Body of pancreas (tissue), 4 donors: ENCODE measurements at regions not wholly inside any gene's neighbourhood (a gene's known extent, or its start where the extent isn't known, plus 50 kb on each side); places are given as distances from the start of the nearest gene placed in this dataset.

Source experiments
- ATAC-seq: fragments of 150-250 bp; one replicate; pipeline ENCODE4 v1.9.1; 2016
- DNase-seq, 4 donors: peaks; one replicate each; pipeline ENCODE4 v3.0.0-alpha.2; 2019
- H3K27ac ChIP-seq, 4 donors: fragments of 200-600 bp; sonication (generic); 1 replicate in 3 of 4; 2 replicates in 1 of 4; pipeline versions ENCODE4 v1.5.1 to v1.6.1; 2016 to 2019; ENCODE audit warnings: mild to moderate bottlenecking in 1 of 4, mixed read lengths in 1 of 4, moderate library complexity in 1 of 4
- H3K27me3 ChIP-seq, 2 donors: fragments of 200-600 bp; sonication (generic); one replicate each; pipeline ENCODE4 v1.6.0; 2016; ENCODE audit warnings: mild to moderate bottlenecking in 1 of 2
- H3K36me3 ChIP-seq, 2 donors: fragments of 200-600 bp; sonication (generic); replicated peaks in 1 of 2; 2 replicates each; pipeline ENCODE4 v1.5.1; 2016; ENCODE audit warnings: low read depth in 2 of 2; ENCODE audit not compliant: insufficient read depth in 1 of 2
- H3K4me1 ChIP-seq: fragments of 200-600 bp; sonication (generic); one replicate; pipeline ENCODE4 v1.6.0; 2016
- H3K4me3 ChIP-seq, 2 donors: fragments of 200-600 bp; sonication (generic); 1 replicate in 1 of 2; 2 replicates in 1 of 2; pipeline ENCODE4 v1.5.1; 2016 to 2019
- H3K9me3 ChIP-seq, 3 donors: fragments of 200-600 bp; sonication (generic); 1 replicate in 2 of 3; 2 replicates in 1 of 3; pipeline ENCODE4 v1.5.1; 2016
- POLR2A ChIP-seq, 3 donors: fragments of 450-650 bp; IDR thresholded peaks; one replicate each; pipeline ENCODE4 v1.6.1; 2016; ENCODE audit warnings: antibody characterized with exemption in 3 of 3, mild to moderate bottlenecking in 2 of 3
- WGBS, 2 donors: methylation state at CpG; one replicate each; pipeline ENCODE4 v1.1.5; 2017; 5-methylcytosine and 5-hydroxymethylcytosine counted together
- intact Hi-C: fragments of 100-400 bp; cut with DNase I; formaldehyde crosslinking; loops from one replicate; pipeline ENCODE4 v1.15.1; 2023
- TF ChIP-seq, protein P1 (sequence below), 7 experiments: fragments of 450-650 bp in 4 of 7; fragments of 200-600 bp in 3 of 7; sonication (generic) in 3 of 7; IDR thresholded peaks; one replicate each; pipeline ENCODE4 v1.5.1; 2016 to 2019; ENCODE audit warnings: antibody characterized with exemption in 7 of 7

DNA sequence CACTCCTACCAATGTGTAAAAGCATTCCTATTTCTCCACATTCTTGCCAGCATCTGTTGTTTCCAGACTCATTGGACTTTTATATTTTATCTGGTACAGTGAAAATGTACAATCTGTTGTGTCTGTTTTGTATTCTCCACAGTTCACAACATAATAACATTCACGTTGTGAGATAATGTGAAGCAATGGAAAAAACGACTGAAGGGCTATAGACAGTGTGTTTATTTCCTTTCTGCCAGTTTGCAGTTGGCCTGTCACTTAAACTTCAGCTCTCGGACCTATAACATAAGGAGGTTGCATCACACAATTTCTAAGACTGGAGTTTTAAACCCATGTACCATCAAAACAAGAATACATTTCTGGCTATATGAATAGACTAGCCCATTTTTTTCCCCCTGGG lies 965.5 kb upstream of the ATXN8OS start:
- H3K27me3 ChIP-seq, result no peaks in the 10 kb centered on the region
- no peak for TF ChIP-seq POLR2A (IDR thresholded peaks at IDR 0.05)
- TF ChIP-seq, protein P1, sequence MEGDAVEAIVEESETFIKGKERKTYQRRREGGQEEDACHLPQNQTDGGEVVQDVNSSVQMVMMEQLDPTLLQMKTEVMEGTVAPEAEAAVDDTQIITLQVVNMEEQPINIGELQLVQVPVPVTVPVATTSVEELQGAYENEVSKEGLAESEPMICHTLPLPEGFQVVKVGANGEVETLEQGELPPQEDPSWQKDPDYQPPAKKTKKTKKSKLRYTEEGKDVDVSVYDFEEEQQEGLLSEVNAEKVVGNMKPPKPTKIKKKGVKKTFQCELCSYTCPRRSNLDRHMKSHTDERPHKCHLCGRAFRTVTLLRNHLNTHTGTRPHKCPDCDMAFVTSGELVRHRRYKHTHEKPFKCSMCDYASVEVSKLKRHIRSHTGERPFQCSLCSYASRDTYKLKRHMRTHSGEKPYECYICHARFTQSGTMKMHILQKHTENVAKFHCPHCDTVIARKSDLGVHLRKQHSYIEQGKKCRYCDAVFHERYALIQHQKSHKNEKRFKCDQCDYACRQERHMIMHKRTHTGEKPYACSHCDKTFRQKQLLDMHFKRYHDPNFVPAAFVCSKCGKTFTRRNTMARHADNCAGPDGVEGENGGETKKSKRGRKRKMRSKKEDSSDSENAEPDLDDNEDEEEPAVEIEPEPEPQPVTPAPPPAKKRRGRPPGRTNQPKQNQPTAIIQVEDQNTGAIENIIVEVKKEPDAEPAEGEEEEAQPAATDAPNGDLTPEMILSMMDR (IDR thresholded peaks at IDR 0.05), result no peak
- ATAC-seq (no peak), DNase-seq (no peak)
- no peak overlapping the region for H3K4me3 ChIP-seq
- H3K36me3 ChIP-seq, result no peaks in the 10 kb centered on the region
- H3K4me1 ChIP-seq, result no peaks in the 10 kb centered on the region
- intact Hi-C loops, result no loop called here
- 44 to 48% methylated on average over 3 of the region's 3 CpGs for WGBS, 2 donors
- no peaks in the 10 kb centered on the region for H3K9me3 ChIP-seq
- no peak overlapping the region for H3K27ac ChIP-seq

DNA sequence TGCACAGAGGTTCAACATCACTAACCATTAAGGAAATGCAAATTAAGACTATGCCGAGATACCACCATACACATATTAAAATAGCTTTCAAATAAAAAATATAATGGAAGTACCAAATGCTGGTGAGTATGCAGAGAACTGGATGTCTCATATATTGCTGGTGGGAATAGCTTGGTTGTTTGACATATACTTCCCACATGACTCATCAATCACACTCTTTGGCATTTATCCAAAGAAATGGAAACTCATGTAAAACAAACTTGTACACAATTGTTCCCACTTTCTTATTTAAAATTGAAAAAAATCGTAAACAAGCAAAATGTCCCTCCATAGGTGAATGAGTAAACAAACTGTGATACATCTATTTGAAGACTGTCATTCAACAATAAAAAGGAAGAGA lies 982.6 kb upstream of the ATXN8OS start:
- Histone ChIP-seq H3K4me3 (no peak overlapping the region), H3K4me1 (no peaks in the 10 kb centered on the region), H3K9me3 (no peaks in the 10 kb centered on the region), H3K36me3 (no peaks in the 10 kb centered on the region), H3K27me3 (no peaks in the 10 kb centered on the region), H3K27ac (no peak overlapping the region)
- intact Hi-C loops, result no loop called here
- DNase-seq (no peak), ATAC-seq (no peak)
- 80 to 82% methylated on average over 2 of the region's 2 CpGs for WGBS, 2 donors
- no peak for TF ChIP-seq POLR2A (IDR thresholded peaks at IDR 0.05)
- TF ChIP-seq, protein P1 (IDR thresholded peaks at IDR 0.05), result no peak

DNA sequence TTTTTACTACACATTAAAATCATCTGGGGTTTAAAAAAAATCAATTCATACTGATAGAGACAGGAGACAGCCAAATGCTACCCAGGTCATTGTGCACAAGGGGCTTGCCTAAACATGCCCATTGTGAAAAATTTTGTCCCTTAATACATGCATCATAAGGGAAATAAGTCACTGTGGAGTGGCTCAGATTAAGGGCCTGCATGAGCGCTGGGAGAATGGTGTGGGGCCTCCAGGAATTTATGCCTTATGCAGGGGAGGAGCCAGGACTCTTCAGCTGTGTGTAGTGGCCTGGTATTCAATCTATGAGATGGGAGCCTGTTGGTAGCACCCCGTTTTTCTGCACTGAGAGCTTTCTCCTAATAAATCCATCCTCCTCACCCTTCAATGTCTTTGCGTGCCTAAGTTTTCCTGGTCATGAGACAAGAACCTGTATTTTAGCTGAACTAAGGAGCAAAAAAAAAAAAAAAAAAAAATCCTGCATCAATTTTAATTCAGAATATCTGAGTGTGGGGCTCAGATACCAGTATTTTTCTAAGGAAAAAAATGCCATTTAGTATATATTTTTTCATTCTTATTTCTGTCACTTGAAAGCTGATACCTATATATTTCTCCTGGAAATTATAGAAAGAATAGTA lies 997.6 kb upstream of the ATXN8OS start:
- H3K9me3 ChIP-seq, result no peaks in the 10 kb centered on the region
- 63 to 68% methylated on average over 3 of the region's 3 CpGs for WGBS, 2 donors
- no peaks in the 10 kb centered on the region for H3K36me3 ChIP-seq
- H3K4me3 ChIP-seq, result no peak overlapping the region
- intact Hi-C loops, result no loop called here
- TF ChIP-seq POLR2A (IDR thresholded peaks at IDR 0.05), result no peak
- TF ChIP-seq, protein P1 (IDR thresholded peaks at IDR 0.05), result no peak
- DNase-seq (no peak), ATAC-seq (no peak)
- H3K27ac ChIP-seq, result no peak overlapping the region
- no peaks in the 10 kb centered on the region for H3K27me3 ChIP-seq
- H3K4me1 ChIP-seq, result no peaks in the 10 kb centered on the region

DNA sequence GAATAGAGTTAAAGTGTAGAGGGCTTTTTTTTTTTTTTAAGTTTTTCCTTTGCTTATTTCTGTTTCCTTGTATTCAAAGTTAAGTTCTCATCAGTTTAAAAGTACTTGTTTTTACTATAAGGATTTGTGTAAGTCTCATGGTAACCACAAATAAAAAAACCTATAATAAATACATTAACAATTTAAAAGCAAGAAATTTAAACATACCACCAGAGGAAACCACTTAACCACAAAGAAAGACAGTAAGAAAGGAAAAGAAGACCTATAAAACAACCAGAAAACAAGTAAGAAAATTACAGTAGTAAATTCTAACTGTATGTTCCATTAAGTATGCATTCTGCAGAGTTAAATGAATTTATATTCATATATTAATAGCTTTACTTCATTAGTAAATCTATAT lies 999.1 kb upstream of the ATXN8OS start:
- H3K4me3 ChIP-seq, result no peak overlapping the region
- no peaks in the 10 kb centered on the region for H3K36me3 ChIP-seq
- intact Hi-C loops, result no loop called here
- H3K27ac ChIP-seq, result no peak overlapping the region
- no peaks in the 10 kb centered on the region for H3K4me1 ChIP-seq
- H3K27me3 ChIP-seq, result no peaks in the 10 kb centered on the region
- DNase-seq (no peak), ATAC-seq (no peak)
- H3K9me3 ChIP-seq, result no peaks in the 10 kb centered on the region
- TF ChIP-seq, protein P1 (IDR thresholded peaks at IDR 0.05), result no peak
- TF ChIP-seq POLR2A (IDR thresholded peaks at IDR 0.05), result no peak

DNA sequence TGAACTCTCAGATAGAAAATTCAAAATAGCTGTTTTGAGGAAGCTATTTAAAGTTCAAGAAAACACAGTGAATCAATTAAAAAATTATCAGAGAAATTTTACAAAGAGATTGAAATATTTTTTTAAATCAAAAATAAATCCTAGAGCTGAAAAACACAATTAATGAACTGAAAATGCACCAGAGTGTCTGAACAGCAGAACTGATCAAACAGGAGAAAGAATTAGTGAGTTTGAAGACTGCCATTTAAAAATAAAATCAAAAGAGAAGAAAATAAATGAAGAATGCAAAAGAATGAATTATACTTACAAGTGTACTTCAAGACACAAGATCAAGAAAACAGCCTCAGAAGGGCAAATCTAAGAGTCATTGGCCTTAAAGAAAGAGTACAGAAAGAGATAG lies 1000.2 kb upstream of the ATXN8OS start:
- H3K27ac ChIP-seq, result no peak overlapping the region
- intact Hi-C loops, result no loop called here
- no peak overlapping the region for H3K4me3 ChIP-seq
- H3K4me1 ChIP-seq, result no peaks in the 10 kb centered on the region
- H3K27me3 ChIP-seq, result no peaks in the 10 kb centered on the region
- TF ChIP-seq POLR2A (IDR thresholded peaks at IDR 0.05), result no peak
- TF ChIP-seq, protein P1 (IDR thresholded peaks at IDR 0.05), result no peak
- no peak for ATAC-seq
- no peaks in the 10 kb centered on the region for H3K36me3 ChIP-seq
- no peak for DNase-seq
- no peaks in the 10 kb centered on the region for H3K9me3 ChIP-seq
